Gastrocnemius medialis (tissue), 4 donors: ENCODE measurements at regions not wholly inside any gene's neighbourhood (a gene's known extent, or its start where the extent isn't known, plus 50 kb on each side); places are given as distances from the start of the nearest gene placed in this dataset.

Experiments used
- ATAC-seq, 2 donors: fragments of 150-250 bp; one replicate each; pipeline ENCODE4 v1.9.1; 2016
- DNase-seq, 2 donors: peaks; one replicate each; pipeline ENCODE4 v3.0.0-alpha.2; 2019
- H3K27ac ChIP-seq, 4 donors: fragments of 200-600 bp; sonication (generic); 1 replicate in 1 of 4; 2 replicates in 3 of 4; pipeline ENCODE4 v1.5.1; 2016 to 2018; ENCODE audit warnings: mild to moderate bottlenecking in 2 of 4, moderate library complexity in 1 of 4
- H3K27me3 ChIP-seq, 3 donors: fragments of 200-600 bp; sonication (generic) in 2 of 3; 1 replicate in 1 of 3; 2 replicates in 2 of 3; pipeline versions ENCODE4 v1.5.1 to v1.6.0; 2016 to 2019; ENCODE audit warnings: mild to moderate bottlenecking in 1 of 3, moderate library complexity in 1 of 3
- H3K36me3 ChIP-seq, 2 donors: fragments of 200-600 bp; sonication (generic) in 1 of 2; one replicate each; pipeline ENCODE4 v1.5.1; 2017 to 2018
- H3K4me1 ChIP-seq, 2 donors: fragments of 200-600 bp; sonication (generic) in 1 of 2; one replicate each; pipeline ENCODE4 v1.5.1; 2016 to 2017; ENCODE audit warnings: mild to moderate bottlenecking in 2 of 2
- H3K4me3 ChIP-seq, 4 donors: fragments of 200-600 bp; sonication (generic) in 3 of 4; 1 replicate in 1 of 4; 2 replicates in 3 of 4; pipeline ENCODE4 v1.5.1; 2016 to 2019; ENCODE audit warnings: mild to moderate bottlenecking in 2 of 4
- H3K9me3 ChIP-seq, 3 donors: fragments of 200-600 bp; sonication (generic) in 2 of 3; 1 replicate in 1 of 3; 2 replicates in 2 of 3; pipeline ENCODE4 v1.5.1; 2016 to 2019
- CTCF ChIP-seq, 5 experiments: fragments of 450-650 bp in 3 of 5; fragments of 200-600 bp in 2 of 5; sonication (generic) in 2 of 5; IDR thresholded peaks in 4 of 5; conservative IDR thresholded peaks in 1 of 5; 1 replicate in 4 of 5; 2 replicates in 1 of 5; pipeline ENCODE4 v1.5.1; 2016 to 2019; ENCODE audit warnings: antibody characterized with exemption in 5 of 5, mild to moderate bottlenecking in 3 of 5, moderate library complexity in 3 of 5
- POLR2A ChIP-seq, 2 donors: fragments of 450-650 bp; IDR thresholded peaks; one replicate each; pipeline ENCODE4 v1.6.1; 2017; ENCODE audit warnings: antibody characterized with exemption in 2 of 2, mild to moderate bottlenecking in 2 of 2, moderate library complexity in 2 of 2
- in situ Hi-C, 4 donors: fragments of 200-750 bp; cut with MboI; loops; one replicate each; pipeline versions ENCODE4 v1.15.0 to v1.8.0; 2017; ENCODE audit warnings: low sequenced_read_pairs in 4 of 4
- intact Hi-C: fragments of 100-400 bp; cut with DNase I; formaldehyde crosslinking; loops from one replicate; pipeline ENCODE4 v1.15.1; 2023; ENCODE audit warnings: low total_unique reads

- no peak overlapping the region for H3K4me3 ChIP-seq
- intact Hi-C loops: no loop called here
Observed at GRCh38 chr5:4208537-4208936, 612.9 kb downstream of the IRX1 start.

GRCh38 chr5:4208996-4209395 lies 613.4 kb downstream of the IRX1 start:
- H3K9me3 ChIP-seq: no peaks in the 10 kb centered on the region
- no peak overlapping the region for H3K4me3 ChIP-seq
- intact Hi-C loops (no loop called here), in situ Hi-C loops (no loop called here)
- DNase-seq (no peak), ATAC-seq (no peak)
- H3K4me1 ChIP-seq: no peaks in the 10 kb centered on the region
- no peak overlapping the region for H3K27ac ChIP-seq
- TF ChIP-seq CTCF (IDR thresholded peaks at IDR 0.05 in 4 of 5, conservative IDR thresholded peaks at IDR 0.05 in 1 of 5) (no peak), POLR2A (IDR thresholded peaks at IDR 0.05) (no peak)
- H3K27me3 ChIP-seq: no peaks in the 10 kb centered on the region
- H3K36me3 ChIP-seq: no peaks in the 10 kb centered on the region

More at GRCh38 chr5:4208537-4208936, 612.9 kb downstream of the IRX1 start:
- in situ Hi-C loops: no loop called here
- TF ChIP-seq POLR2A (IDR thresholded peaks at IDR 0.05) (no peak), CTCF (IDR thresholded peaks at IDR 0.05 in 4 of 5, conservative IDR thresholded peaks at IDR 0.05 in 1 of 5) (no peak)
- ATAC-seq (no peak), DNase-seq (no peak)
- Histone ChIP-seq H3K9me3 (no peaks in the 10 kb centered on the region), H3K27ac (no peak overlapping the region), H3K36me3 (no peaks in the 10 kb centered on the region), H3K4me1 (no peaks in the 10 kb centered on the region), H3K27me3 (no peaks in the 10 kb centered on the region)

- H3K27ac ChIP-seq: no peak overlapping the region
- H3K36me3 ChIP-seq: no peaks in the 10 kb centered on the region
- intact Hi-C loops: no loop called here
- DNase-seq (no peak), ATAC-seq (no peak)
- H3K4me3 ChIP-seq: no peak overlapping the region
- TF ChIP-seq POLR2A (IDR thresholded peaks at IDR 0.05): no peak
- no peak for TF ChIP-seq CTCF (IDR thresholded peaks at IDR 0.05 in 4 of 5, conservative IDR thresholded peaks at IDR 0.05 in 1 of 5)
- in situ Hi-C loops: no loop called here
- H3K9me3 ChIP-seq: no peaks in the 10 kb centered on the region
- no peaks in the 10 kb centered on the region for H3K27me3 ChIP-seq
- no peaks in the 10 kb centered on the region for H3K4me1 ChIP-seq
Observed at GRCh38 chr5:4212071-4212739, 616.6 kb downstream of the IRX1 start.

GRCh38 chr5:4212981-4213819 lies 617.6 kb downstream of the IRX1 start:
- Histone ChIP-seq H3K9me3 (no peaks in the 10 kb centered on the region), H3K27ac (no peak overlapping the region), H3K36me3 (no peaks in the 10 kb centered on the region), H3K27me3 (no peaks in the 10 kb centered on the region), H3K4me3 (no peak overlapping the region), H3K4me1 (no peaks in the 10 kb centered on the region)
- TF ChIP-seq CTCF (IDR thresholded peaks at IDR 0.05 in 4 of 5, conservative IDR thresholded peaks at IDR 0.05 in 1 of 5) (no peak), POLR2A (IDR thresholded peaks at IDR 0.05) (no peak)
- intact Hi-C loops: no loop called here
- no peak for DNase-seq
- ATAC-seq: no peak
- in situ Hi-C loops: no loop called here
